ENCODE measurements at regions not wholly inside any gene's neighbourhood (a gene's known extent, or its start where the extent isn't known, plus 50 kb on each side); places are given as distances from the start of the nearest gene placed in this dataset.

- in situ Hi-C loops (cut with HindIII; ENCODE audit: low pct_ligation_motif_present, low sequenced_read_pairs), result no loop called here
- H3K36me3 ChIP-seq (replicated peaks), result no peaks in the 10 kb centered on the region
- no peak overlapping the region for H3K4me3 ChIP-seq (ENCODE audit: low read depth, low read length)
- H3K27me3 ChIP-seq (replicated peaks), result no peaks in the 10 kb centered on the region
- no peak for DNase-seq
- no peak overlapping the region for H3K27ac ChIP-seq
- no peak for TF ChIP-seq CTCF (IDR thresholded peaks at IDR 0.05; ENCODE audit: low read depth, low read length, missing control alignments)
Observed at GRCh38 chr2:129810521-129810920, 168.9 kb upstream of the RAB6C start.

DNA sequence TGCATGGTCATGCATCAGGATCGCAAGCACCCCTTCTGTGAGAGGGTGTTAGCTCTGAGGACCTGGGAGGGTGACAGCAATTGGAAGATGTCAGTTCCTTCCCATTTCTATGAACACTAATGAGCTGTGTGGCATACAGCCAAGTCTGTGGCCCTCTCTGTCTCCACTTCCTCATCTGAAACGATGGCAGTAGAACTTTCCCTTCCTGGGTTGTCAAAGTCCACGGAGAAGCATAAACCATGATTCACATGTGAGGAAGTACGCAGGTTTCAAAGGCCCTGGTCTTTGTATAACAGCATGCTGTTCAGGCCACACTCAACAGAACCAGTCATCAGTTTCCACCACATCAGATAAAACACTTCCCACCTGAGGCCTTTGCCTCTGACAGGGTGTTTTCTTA is 167.4 kb upstream of the RAB6C start:
- H3K36me3 ChIP-seq (replicated peaks), result no peaks in the 10 kb centered on the region
- in situ Hi-C loops (cut with HindIII; ENCODE audit: low pct_ligation_motif_present, low sequenced_read_pairs), result no loop called here
- TF ChIP-seq CTCF (IDR thresholded peaks at IDR 0.05; ENCODE audit: low read depth, low read length, missing control alignments), result no peak
- H3K27ac ChIP-seq, result no peak overlapping the region
- DNase-seq, result no peak
- no peak overlapping the region for H3K4me3 ChIP-seq (ENCODE audit: low read depth, low read length)
- H3K27me3 ChIP-seq (replicated peaks), result no peaks in the 10 kb centered on the region

DNA sequence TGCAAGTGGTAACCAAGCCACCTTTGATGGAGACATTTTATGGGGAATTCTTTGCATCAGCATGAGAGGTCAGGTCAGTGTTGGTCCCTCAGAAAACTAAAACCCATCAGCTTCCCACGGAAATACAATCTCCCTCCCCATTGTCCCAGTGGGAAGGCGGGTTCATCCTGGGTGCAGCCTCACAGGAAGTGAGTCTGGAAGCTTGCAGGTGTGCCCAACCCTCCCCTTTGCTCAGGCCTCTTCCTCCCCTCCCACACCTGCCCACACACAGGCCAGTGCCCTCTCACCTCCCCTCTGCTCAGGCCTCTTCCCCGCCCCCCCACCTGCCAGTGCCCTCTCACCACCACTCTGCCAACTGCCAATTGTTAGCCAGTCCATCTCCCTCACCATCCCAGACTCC is 166.8 kb upstream of the RAB6C start:
- in situ Hi-C loops (cut with HindIII; ENCODE audit: low pct_ligation_motif_present, low sequenced_read_pairs), result no loop called here
- H3K27ac ChIP-seq, result no peak overlapping the region
- no peaks in the 10 kb centered on the region for H3K36me3 ChIP-seq (replicated peaks)
- no peak overlapping the region for H3K4me3 ChIP-seq (ENCODE audit: low read depth, low read length)
- TF ChIP-seq CTCF (IDR thresholded peaks at IDR 0.05; ENCODE audit: low read depth, low read length, missing control alignments), result no peak
- H3K27me3 ChIP-seq (replicated peaks), result no peaks in the 10 kb centered on the region
- no peak for DNase-seq

DNA sequence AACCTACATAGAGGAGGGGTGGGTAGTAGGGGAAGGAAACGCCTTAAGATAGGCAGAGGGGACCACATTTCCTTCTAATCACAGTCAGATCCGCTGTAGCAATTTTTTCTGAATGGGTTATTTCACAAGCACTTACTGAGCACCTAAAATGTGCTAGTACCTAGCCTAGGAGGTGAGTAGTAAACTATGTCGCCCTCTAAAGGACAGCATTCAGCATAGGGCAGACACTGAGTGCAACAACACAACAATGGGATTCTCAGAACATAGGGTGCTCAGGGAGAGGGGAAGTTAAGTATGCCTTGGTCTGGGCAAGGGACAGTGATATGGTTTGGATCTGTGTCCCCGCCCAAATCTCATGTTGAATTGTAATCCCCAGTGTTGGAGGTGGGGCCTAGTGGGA is 166.1 kb upstream of the RAB6C start:
- Histone ChIP-seq H3K4me3 (ENCODE audit: low read depth, low read length) (no peak overlapping the region), H3K27ac (no peak overlapping the region), H3K36me3 (replicated peaks) (no peaks in the 10 kb centered on the region), H3K27me3 (replicated peaks) (no peaks in the 10 kb centered on the region)
- no peak for TF ChIP-seq CTCF (IDR thresholded peaks at IDR 0.05; ENCODE audit: low read depth, low read length, missing control alignments)
- DNase-seq, result no peak
- in situ Hi-C loops (cut with HindIII; ENCODE audit: low pct_ligation_motif_present, low sequenced_read_pairs), result no loop called here

- DNase-seq, result no peak
- TF ChIP-seq CTCF (IDR thresholded peaks at IDR 0.05; ENCODE audit: low read depth, low read length, missing control alignments), result no peak
- Histone ChIP-seq H3K36me3 (replicated peaks) (no peaks in the 10 kb centered on the region), H3K27ac (no peak overlapping the region), H3K27me3 (replicated peaks) (no peaks in the 10 kb centered on the region), H3K4me3 (ENCODE audit: low read depth, low read length) (no peak overlapping the region)
- in situ Hi-C loops (cut with HindIII; ENCODE audit: low pct_ligation_motif_present, low sequenced_read_pairs), result no loop called here
Observed at GRCh38 chr2:129816813-129817574, 162.5 kb upstream of the RAB6C start.

GRCh38 chr2:129819855-129820254 is 159.6 kb upstream of the RAB6C start:
- no peak for DNase-seq
- no peak for TF ChIP-seq CTCF (IDR thresholded peaks at IDR 0.05; ENCODE audit: low read depth, low read length, missing control alignments)
- Histone ChIP-seq H3K36me3 (replicated peaks) (no peaks in the 10 kb centered on the region), H3K27me3 (replicated peaks) (no peaks in the 10 kb centered on the region), H3K4me3 (ENCODE audit: low read depth, low read length) (no peak overlapping the region), H3K27ac (no peak overlapping the region)
- in situ Hi-C loops (cut with HindIII; ENCODE audit: low pct_ligation_motif_present, low sequenced_read_pairs), result no loop called here

All from brain microvascular endothelial cell (primary cell).